ENCODE measurements at regions not wholly inside any gene's neighbourhood (a gene's known extent, or its start where the extent isn't known, plus 50 kb on each side); places are given as distances from the start of the nearest gene placed in this dataset.

DNA sequence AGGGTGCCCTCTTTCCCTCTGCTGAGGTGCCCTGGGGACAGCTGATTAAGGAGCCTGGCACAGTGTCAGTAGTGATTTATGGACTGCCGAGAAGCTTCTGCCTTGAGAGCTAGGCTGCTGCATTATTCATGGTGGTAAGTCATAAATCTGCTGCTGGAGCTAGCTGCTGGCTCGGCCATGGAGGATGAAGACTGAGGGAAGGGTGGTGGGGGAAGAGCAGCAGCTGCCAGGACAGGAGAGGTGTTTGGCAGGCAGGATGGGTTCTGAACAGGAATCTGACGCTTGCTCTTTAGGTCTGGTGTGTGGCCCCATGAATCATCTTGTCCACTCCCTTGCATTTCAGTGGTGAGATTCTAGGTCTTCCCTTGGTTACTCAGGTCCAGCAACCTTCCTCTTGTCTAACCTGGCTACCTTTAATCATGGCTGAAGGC, 296.3 kb downstream of the DYSF start:
- peaks cover 9% of the 10 kb centered on the region; the same call in 1 of the 2 replicates for H3K27me3 ChIP-seq (ENCODE audit: low read depth, low read length)
- no peaks in the 10 kb centered on the region for H3K4me1 ChIP-seq (ENCODE audit: low read length)
- H3K9ac ChIP-seq (ENCODE audit: low read length), result no peak overlapping the region
- H3K9me3 ChIP-seq (ENCODE audit: insufficient read depth, low read length), result no peaks in the 10 kb centered on the region
- no peaks in the 10 kb centered on the region for H3K36me3 ChIP-seq (replicated peaks; ENCODE audit: low read depth, low read length)
- TF ChIP-seq EZH2phosphoT487 (IDR thresholded peaks at IDR 0.05; ENCODE audit: low read depth), result no peak
- TF ChIP-seq, protein P1, sequence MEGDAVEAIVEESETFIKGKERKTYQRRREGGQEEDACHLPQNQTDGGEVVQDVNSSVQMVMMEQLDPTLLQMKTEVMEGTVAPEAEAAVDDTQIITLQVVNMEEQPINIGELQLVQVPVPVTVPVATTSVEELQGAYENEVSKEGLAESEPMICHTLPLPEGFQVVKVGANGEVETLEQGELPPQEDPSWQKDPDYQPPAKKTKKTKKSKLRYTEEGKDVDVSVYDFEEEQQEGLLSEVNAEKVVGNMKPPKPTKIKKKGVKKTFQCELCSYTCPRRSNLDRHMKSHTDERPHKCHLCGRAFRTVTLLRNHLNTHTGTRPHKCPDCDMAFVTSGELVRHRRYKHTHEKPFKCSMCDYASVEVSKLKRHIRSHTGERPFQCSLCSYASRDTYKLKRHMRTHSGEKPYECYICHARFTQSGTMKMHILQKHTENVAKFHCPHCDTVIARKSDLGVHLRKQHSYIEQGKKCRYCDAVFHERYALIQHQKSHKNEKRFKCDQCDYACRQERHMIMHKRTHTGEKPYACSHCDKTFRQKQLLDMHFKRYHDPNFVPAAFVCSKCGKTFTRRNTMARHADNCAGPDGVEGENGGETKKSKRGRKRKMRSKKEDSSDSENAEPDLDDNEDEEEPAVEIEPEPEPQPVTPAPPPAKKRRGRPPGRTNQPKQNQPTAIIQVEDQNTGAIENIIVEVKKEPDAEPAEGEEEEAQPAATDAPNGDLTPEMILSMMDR (IDR thresholded peaks at IDR 0.05; ENCODE audit: low read depth, low read length), result no peak
- no peaks in the 10 kb centered on the region for H3K79me2 ChIP-seq (ENCODE audit: low read length)
- no peak overlapping the region for H2AFZ ChIP-seq (ENCODE audit: low read depth, low read length)
- H3K4me3 ChIP-seq (ENCODE audit: low read length), result no peak overlapping the region
- no peak overlapping the region for H3K4me2 ChIP-seq (ENCODE audit: low read length)
- no peaks in the 10 kb centered on the region for H4K20me1 ChIP-seq (ENCODE audit: insufficient read depth, low read length)
- H3K27ac ChIP-seq (ENCODE audit: low read length), result no peak overlapping the region

GRCh38 chr2:71748227-71748626, 294.9 kb downstream of the DYSF start:
- TF ChIP-seq, protein P1 (IDR thresholded peaks at IDR 0.05; ENCODE audit: low read depth, low read length), result no peak
- TF ChIP-seq EZH2phosphoT487 (IDR thresholded peaks at IDR 0.05; ENCODE audit: low read depth), result no peak
- Histone ChIP-seq H3K9ac (ENCODE audit: low read length) (no peak overlapping the region), H4K20me1 (ENCODE audit: insufficient read depth, low read length) (no peaks in the 10 kb centered on the region), H3K4me3 (ENCODE audit: low read length) (no peak overlapping the region), H3K4me1 (ENCODE audit: low read length) (no peaks in the 10 kb centered on the region), H3K36me3 (replicated peaks; ENCODE audit: low read depth, low read length) (no peaks in the 10 kb centered on the region), H3K27me3 (ENCODE audit: low read depth, low read length) (peaks cover 9% of the 10 kb centered on the region; the same call in 1 of the 2 replicates), H2AFZ (ENCODE audit: low read depth, low read length) (no peak overlapping the region), H3K4me2 (ENCODE audit: low read length) (no peak overlapping the region), H3K27ac (ENCODE audit: low read length) (no peak overlapping the region), H3K9me3 (ENCODE audit: insufficient read depth, low read length) (no peaks in the 10 kb centered on the region), H3K79me2 (ENCODE audit: low read length) (no peaks in the 10 kb centered on the region)

DNA sequence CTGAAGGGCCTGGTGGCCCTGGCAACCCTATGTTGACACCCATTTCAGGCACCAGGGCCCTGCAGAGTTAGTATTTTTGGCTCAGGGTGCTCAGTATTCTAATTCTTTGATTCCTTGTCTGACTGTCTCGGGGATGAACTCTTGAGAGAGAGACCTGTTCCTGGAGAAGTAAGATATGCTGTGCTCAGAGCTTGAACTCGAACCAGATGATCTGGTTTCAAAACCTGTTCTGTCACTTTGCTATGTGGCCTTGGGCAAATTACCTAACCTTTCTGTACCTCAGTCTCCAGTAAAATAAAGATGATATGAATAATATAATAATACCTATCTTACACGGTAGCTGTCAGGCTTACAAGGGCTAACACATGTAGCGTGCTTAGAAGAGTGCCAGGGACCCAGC, 294.2 kb downstream of the DYSF start:
- Histone ChIP-seq H2AFZ (ENCODE audit: low read depth, low read length) (no peak overlapping the region), H4K20me1 (ENCODE audit: insufficient read depth, low read length) (no peaks in the 10 kb centered on the region), H3K9ac (ENCODE audit: low read length) (no peak overlapping the region), H3K4me1 (ENCODE audit: low read length) (no peaks in the 10 kb centered on the region), H3K79me2 (ENCODE audit: low read length) (no peaks in the 10 kb centered on the region), H3K4me2 (ENCODE audit: low read length) (no peak overlapping the region), H3K27me3 (ENCODE audit: low read depth, low read length) (peaks cover 9% of the 10 kb centered on the region; the same call in 1 of the 2 replicates), H3K4me3 (ENCODE audit: low read length) (no peak overlapping the region), H3K9me3 (ENCODE audit: insufficient read depth, low read length) (no peaks in the 10 kb centered on the region), H3K36me3 (replicated peaks; ENCODE audit: low read depth, low read length) (no peaks in the 10 kb centered on the region), H3K27ac (ENCODE audit: low read length) (no peak overlapping the region)
- no peak for TF ChIP-seq EZH2phosphoT487 (IDR thresholded peaks at IDR 0.05; ENCODE audit: low read depth)
- TF ChIP-seq, protein P1 (IDR thresholded peaks at IDR 0.05; ENCODE audit: low read depth, low read length), result no peak

GRCh38 chr2:71746946-71747501, 293.7 kb downstream of the DYSF start:
- Histone ChIP-seq H3K9ac (ENCODE audit: low read length) (no peak overlapping the region), H3K4me2 (ENCODE audit: low read length) (no peak overlapping the region), H3K79me2 (ENCODE audit: low read length) (no peaks in the 10 kb centered on the region), H3K27ac (ENCODE audit: low read length) (no peak overlapping the region), H3K36me3 (replicated peaks; ENCODE audit: low read depth, low read length) (no peaks in the 10 kb centered on the region), H3K9me3 (ENCODE audit: insufficient read depth, low read length) (no peaks in the 10 kb centered on the region), H3K27me3 (ENCODE audit: low read depth, low read length) (peaks cover 5% of the 10 kb centered on the region; the same call in 1 of the 2 replicates), H4K20me1 (ENCODE audit: insufficient read depth, low read length) (no peaks in the 10 kb centered on the region), H3K4me3 (ENCODE audit: low read length) (no peak overlapping the region), H2AFZ (ENCODE audit: low read depth, low read length) (no peak overlapping the region), H3K4me1 (ENCODE audit: low read length) (no peaks in the 10 kb centered on the region)
- TF ChIP-seq, protein P1 (IDR thresholded peaks at IDR 0.05; ENCODE audit: low read depth, low read length), result no peak
- no peak for TF ChIP-seq EZH2phosphoT487 (IDR thresholded peaks at IDR 0.05; ENCODE audit: low read depth)
